ENCODE measurements at regions not wholly inside any gene's neighbourhood (a gene's known extent, or its start where the extent isn't known, plus 50 kb on each side); places are given as distances from the start of the nearest gene placed in this dataset.

- TF ChIP-seq CTCF (IDR thresholded peaks at IDR 0.05) (no peak), POLR2A (IDR thresholded peaks at IDR 0.05) (no peak)
These were observed 192.5 kb upstream of the CLNK start for GRCh38 chr4:10877076-10877475.
